Peyer's patch (tissue), 4 donors: ENCODE measurements at regions not wholly inside any gene's neighbourhood (a gene's known extent, or its start where the extent isn't known, plus 50 kb on each side); places are given as distances from the start of the nearest gene placed in this dataset.

Experiments used
- DNase-seq, 3 donors: peaks; one replicate each; pipeline ENCODE4 v3.0.0-alpha.2; 2017 to 2019
- H3K27ac ChIP-seq, 4 donors: fragments of 200-600 bp; sonication (generic); one replicate each; pipeline ENCODE4 v1.5.1; 2016 to 2019
- H3K27me3 ChIP-seq, 2 donors: fragments of 200-600 bp; sonication (generic); one replicate each; pipeline ENCODE4 v1.5.1; 2019
- H3K36me3 ChIP-seq, 3 donors: fragments of 200-600 bp; sonication (generic); one replicate each; pipeline ENCODE4 v1.5.1; 2016 to 2019
- H3K4me1 ChIP-seq, 4 donors: fragments of 200-600 bp; sonication (generic); one replicate each; pipeline ENCODE4 v1.5.1; 2016 to 2019
- H3K4me3 ChIP-seq, 4 donors: fragments of 200-600 bp; sonication (generic); 1 replicate in 3 of 4; 2 replicates in 1 of 4; pipeline ENCODE4 v1.5.1; 2016 to 2019; ENCODE audit warnings: mild to moderate bottlenecking in 1 of 4
- H3K9me3 ChIP-seq, 4 donors: fragments of 200-600 bp; sonication (generic); one replicate each; pipeline ENCODE4 v1.5.1; 2016 to 2019; ENCODE audit warnings: mild to moderate bottlenecking in 1 of 4
- POLR2A ChIP-seq, 2 donors: fragments of 450-650 bp; IDR thresholded peaks; one replicate each; pipeline ENCODE4 v1.5.1; 2017; ENCODE audit warnings: antibody characterized with exemption in 2 of 2, mild to moderate bottlenecking in 2 of 2, moderate library complexity in 2 of 2
- TF ChIP-seq, protein P1 (sequence below), 6 experiments: fragments of 450-650 bp in 4 of 6; fragments of 200-600 bp in 2 of 6; sonication (generic) in 1 of 6; IDR thresholded peaks; one replicate each; pipeline ENCODE4 v1.5.1; 2017 to 2019; ENCODE audit warnings: antibody characterized with exemption in 6 of 6, mild to moderate bottlenecking in 3 of 6, moderate library complexity in 1 of 6

- no peaks in the 10 kb centered on the region for H3K27me3 ChIP-seq
- no peaks in the 10 kb centered on the region for H3K4me1 ChIP-seq
- TF ChIP-seq, protein P1, sequence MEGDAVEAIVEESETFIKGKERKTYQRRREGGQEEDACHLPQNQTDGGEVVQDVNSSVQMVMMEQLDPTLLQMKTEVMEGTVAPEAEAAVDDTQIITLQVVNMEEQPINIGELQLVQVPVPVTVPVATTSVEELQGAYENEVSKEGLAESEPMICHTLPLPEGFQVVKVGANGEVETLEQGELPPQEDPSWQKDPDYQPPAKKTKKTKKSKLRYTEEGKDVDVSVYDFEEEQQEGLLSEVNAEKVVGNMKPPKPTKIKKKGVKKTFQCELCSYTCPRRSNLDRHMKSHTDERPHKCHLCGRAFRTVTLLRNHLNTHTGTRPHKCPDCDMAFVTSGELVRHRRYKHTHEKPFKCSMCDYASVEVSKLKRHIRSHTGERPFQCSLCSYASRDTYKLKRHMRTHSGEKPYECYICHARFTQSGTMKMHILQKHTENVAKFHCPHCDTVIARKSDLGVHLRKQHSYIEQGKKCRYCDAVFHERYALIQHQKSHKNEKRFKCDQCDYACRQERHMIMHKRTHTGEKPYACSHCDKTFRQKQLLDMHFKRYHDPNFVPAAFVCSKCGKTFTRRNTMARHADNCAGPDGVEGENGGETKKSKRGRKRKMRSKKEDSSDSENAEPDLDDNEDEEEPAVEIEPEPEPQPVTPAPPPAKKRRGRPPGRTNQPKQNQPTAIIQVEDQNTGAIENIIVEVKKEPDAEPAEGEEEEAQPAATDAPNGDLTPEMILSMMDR (IDR thresholded peaks at IDR 0.05), result no peak
- no peak for TF ChIP-seq POLR2A (IDR thresholded peaks at IDR 0.05)
- H3K36me3 ChIP-seq, result no peaks in the 10 kb centered on the region
- H3K9me3 ChIP-seq, result no peaks in the 10 kb centered on the region
- no peak for DNase-seq
- no peak overlapping the region for H3K4me3 ChIP-seq
- no peak overlapping the region for H3K27ac ChIP-seq
Observed at GRCh38 chr12:33734871-33735270, 287.4 kb upstream of the ALG10 start.

- Histone ChIP-seq H3K27me3 (no peaks in the 10 kb centered on the region), H3K27ac (no peak overlapping the region), H3K36me3 (no peaks in the 10 kb centered on the region), H3K4me3 (no peak overlapping the region), H3K9me3 (no peaks in the 10 kb centered on the region), H3K4me1 (no peaks in the 10 kb centered on the region)
- no peak for DNase-seq
- TF ChIP-seq, protein P1 (IDR thresholded peaks at IDR 0.05), result no peak
- no peak for TF ChIP-seq POLR2A (IDR thresholded peaks at IDR 0.05)
Observed at GRCh38 chr12:33752854-33753253, 269.4 kb upstream of the ALG10 start.

DNA sequence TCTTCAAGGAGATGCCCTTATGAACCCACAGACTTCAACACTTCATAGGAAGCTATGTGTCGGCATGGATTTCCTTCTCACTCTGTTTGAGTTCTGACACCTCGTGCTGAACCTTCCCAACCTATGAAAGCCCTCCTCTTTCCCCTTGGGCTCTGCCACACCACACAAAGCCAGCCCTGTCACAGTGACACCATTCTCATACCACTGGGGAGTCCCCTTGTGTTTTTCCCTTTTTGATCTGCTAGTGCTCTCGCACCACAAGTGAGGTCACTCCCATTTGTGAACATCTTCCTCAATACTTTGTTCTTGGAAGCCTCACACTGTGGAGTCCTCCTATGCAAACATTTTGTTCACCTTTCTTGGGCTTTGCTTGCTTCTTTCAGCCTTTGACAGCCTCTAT is 264.6 kb upstream of the ALG10 start:
- no peak for TF ChIP-seq POLR2A (IDR thresholded peaks at IDR 0.05)
- TF ChIP-seq, protein P1 (IDR thresholded peaks at IDR 0.05), result no peak
- Histone ChIP-seq H3K27me3 (no peaks in the 10 kb centered on the region), H3K4me1 (no peaks in the 10 kb centered on the region), H3K27ac (no peak overlapping the region), H3K9me3 (no peaks in the 10 kb centered on the region), H3K36me3 (no peaks in the 10 kb centered on the region), H3K4me3 (no peak overlapping the region)
- DNase-seq, result no peak

DNA sequence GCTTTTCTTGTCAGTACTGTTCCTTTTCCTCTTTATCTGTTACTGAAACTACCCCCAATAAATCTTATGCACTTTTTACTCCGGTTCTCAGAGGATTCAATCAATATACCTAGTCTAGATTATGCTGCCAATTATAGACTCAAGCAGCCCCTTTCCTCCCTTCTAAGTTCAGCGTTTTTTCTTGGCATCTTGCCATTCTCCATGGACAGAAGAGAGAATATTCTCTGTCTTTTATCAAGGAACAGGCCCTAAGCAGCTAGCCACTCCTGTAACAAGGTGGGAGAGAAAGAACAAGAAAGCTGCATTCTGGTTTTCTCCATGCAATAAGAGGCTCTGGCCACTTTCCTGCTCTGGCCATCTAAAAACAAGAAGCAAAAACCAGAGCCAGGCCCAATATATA is 263.0 kb upstream of the ALG10 start:
- no peaks in the 10 kb centered on the region for H3K27me3 ChIP-seq
- no peak overlapping the region for H3K27ac ChIP-seq
- DNase-seq, result no peak
- TF ChIP-seq, protein P1 (IDR thresholded peaks at IDR 0.05), result no peak
- no peak for TF ChIP-seq POLR2A (IDR thresholded peaks at IDR 0.05)
- no peaks in the 10 kb centered on the region for H3K4me1 ChIP-seq
- no peak overlapping the region for H3K4me3 ChIP-seq
- H3K36me3 ChIP-seq, result no peaks in the 10 kb centered on the region
- H3K9me3 ChIP-seq, result no peaks in the 10 kb centered on the region

- DNase-seq, result no peak
Observed at GRCh38 chr12:33763331-33763730, 259.0 kb upstream of the ALG10 start.

More at GRCh38 chr12:33763331-33763730, 259.0 kb upstream of the ALG10 start:
- TF ChIP-seq, protein P1 (IDR thresholded peaks at IDR 0.05), result no peak
- no peak for TF ChIP-seq POLR2A (IDR thresholded peaks at IDR 0.05)
- Histone ChIP-seq H3K9me3 (no peaks in the 10 kb centered on the region), H3K36me3 (no peaks in the 10 kb centered on the region), H3K4me1 (no peaks in the 10 kb centered on the region), H3K4me3 (no peak overlapping the region), H3K27ac (no peak overlapping the region), H3K27me3 (no peaks in the 10 kb centered on the region)
